ENCODE measurements at regions not wholly inside any gene's neighbourhood (a gene's known extent, or its start where the extent isn't known, plus 50 kb on each side); places are given as distances from the start of the nearest gene placed in this dataset.

DNA sequence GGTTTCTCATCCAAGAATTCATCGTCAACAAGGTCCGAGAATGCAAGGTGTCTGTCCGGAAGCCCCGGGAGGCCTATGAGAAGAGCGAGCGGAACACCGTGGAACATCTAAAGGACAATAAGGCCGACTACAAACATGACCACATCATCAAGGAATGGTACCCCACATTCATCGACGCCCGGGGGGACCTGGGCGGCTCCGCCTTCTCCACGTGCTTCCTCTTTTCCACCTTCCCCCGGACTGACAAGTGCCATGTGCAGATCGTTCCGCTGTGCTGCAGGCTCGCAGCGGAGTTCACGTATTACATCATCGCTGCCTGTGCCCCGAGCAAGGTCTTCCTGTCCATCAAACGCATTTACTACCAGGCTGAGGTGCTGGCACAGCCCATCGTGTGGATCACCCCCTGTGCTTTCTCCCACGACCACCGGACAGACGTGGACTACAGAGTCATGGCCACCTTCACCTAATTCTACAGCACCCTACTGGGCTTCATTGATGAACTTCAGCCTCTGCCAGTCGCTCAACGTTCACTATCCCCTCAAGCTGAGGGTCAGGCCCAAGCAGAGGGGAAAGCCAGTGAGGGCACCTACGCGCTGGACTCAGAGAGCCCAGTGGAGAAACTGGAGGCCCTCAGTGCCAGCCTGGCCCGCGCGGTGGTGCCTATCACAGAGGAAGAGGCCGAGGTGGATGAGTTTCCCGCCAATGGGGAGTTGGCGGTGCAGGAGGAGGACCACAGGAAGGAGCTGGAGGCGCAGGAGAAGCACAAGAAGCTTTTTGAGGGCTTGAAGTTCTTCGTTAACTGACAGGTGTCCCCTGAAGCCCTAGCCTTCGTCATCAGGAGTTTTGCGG lies 125.9 kb upstream of the PABPC4L start:
- TF ChIP-seq, protein P1, sequence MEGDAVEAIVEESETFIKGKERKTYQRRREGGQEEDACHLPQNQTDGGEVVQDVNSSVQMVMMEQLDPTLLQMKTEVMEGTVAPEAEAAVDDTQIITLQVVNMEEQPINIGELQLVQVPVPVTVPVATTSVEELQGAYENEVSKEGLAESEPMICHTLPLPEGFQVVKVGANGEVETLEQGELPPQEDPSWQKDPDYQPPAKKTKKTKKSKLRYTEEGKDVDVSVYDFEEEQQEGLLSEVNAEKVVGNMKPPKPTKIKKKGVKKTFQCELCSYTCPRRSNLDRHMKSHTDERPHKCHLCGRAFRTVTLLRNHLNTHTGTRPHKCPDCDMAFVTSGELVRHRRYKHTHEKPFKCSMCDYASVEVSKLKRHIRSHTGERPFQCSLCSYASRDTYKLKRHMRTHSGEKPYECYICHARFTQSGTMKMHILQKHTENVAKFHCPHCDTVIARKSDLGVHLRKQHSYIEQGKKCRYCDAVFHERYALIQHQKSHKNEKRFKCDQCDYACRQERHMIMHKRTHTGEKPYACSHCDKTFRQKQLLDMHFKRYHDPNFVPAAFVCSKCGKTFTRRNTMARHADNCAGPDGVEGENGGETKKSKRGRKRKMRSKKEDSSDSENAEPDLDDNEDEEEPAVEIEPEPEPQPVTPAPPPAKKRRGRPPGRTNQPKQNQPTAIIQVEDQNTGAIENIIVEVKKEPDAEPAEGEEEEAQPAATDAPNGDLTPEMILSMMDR (conservative IDR thresholded peaks at IDR 0.05) = no peak
- no peak for TF ChIP-seq EZH2 (IDR thresholded peaks at IDR 0.05; ENCODE audit: low read depth)
